ENCODE measurements at regions not wholly inside any gene's neighbourhood (a gene's known extent, or its start where the extent isn't known, plus 50 kb on each side); places are given as distances from the start of the nearest gene placed in this dataset.
"Not testable (repeated sequence)": the region's sequence is repeated elsewhere in the genome, so short reads cannot be mapped to it uniquely, and the experiment has no call there.

DNA sequence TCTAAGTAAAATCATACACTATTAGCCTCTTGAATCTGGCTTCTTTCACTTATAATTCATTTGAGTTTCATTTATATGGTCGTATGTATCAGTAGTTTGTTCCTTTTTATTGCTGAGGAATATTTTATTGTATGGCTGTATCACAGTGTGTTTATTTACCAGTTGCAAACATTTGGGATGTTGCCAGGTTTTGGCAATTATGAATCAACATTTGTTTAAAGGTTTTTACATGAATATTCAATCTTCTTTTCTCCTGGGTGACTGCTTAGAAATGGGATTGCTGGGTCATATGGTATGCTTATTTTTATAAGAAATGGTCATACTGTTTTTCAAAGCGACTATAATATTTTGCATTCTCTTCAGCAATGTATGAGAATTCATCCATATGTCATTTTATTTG, 107.9 kb downstream of the PMAIP1 start:
- DNase-seq: no peak

GRCh38 chr18:60003610-60004185, 103.9 kb downstream of the PMAIP1 start:
- no peak for DNase-seq

DNA sequence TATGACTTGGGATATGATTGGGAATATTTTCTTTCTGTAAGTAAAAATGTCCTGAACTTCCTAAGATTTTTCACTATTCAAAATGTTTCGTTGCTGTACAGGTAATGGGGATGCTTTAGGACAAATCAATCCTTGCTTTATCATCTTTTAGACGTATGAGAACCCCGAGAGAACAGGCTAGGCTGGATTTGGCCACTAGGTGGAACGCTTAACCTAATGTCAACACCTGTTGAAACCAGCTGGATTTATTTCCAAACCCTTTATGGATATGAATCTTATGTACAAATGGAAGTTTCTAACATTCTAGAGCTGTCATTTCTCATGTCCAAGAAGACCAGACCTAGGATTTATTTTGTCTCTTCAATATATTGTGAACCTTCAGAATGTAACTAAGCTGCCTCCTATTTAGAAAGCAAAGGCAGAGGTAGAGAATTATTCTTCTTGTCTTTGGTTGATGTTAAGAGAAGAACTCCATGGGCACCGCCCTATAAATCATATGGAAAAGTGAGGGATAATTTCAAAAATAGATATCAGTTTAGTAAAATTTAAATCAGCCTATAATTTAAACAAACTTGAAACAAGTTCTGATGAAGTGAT, 96.7 kb downstream of the PMAIP1 start:
- peak; percentile 9 for DNase-seq

DNA sequence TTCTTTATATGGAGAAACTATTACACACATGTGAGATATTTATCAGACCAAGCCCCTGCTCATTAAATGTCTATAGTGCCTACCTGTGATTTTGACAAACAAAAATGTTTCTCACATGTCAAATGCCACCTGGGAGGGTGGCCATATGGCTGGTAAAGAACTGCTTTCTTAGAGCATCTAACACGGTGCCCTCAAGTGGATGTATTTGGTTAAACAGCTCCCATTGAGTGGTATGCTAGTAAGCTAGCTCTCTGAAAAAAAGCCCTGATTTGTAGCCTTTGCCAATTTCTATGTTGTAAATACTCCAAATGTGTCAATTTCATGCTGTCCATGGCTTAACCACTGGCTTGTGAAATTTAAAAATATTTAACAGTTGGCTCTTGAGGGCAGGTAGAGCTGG, 94.6 kb downstream of the PMAIP1 start:
- no peak for DNase-seq

GRCh38 chr18:59993560-59993959, 93.8 kb downstream of the PMAIP1 start:
- DNase-seq: no peak

GRCh38 chr18:59990121-59990823, 90.5 kb downstream of the PMAIP1 start:
- no peak for DNase-seq

- DNase-seq: peak; percentile 40
Observed at GRCh38 chr18:59988098-59988706, 88.4 kb downstream of the PMAIP1 start.

GRCh38 chr18:59987102-59987501, 87.3 kb downstream of the PMAIP1 start:
- DNase-seq: no peak

GRCh38 chr18:59986139-59986538, 86.3 kb downstream of the PMAIP1 start:
- no peak for DNase-seq

DNA sequence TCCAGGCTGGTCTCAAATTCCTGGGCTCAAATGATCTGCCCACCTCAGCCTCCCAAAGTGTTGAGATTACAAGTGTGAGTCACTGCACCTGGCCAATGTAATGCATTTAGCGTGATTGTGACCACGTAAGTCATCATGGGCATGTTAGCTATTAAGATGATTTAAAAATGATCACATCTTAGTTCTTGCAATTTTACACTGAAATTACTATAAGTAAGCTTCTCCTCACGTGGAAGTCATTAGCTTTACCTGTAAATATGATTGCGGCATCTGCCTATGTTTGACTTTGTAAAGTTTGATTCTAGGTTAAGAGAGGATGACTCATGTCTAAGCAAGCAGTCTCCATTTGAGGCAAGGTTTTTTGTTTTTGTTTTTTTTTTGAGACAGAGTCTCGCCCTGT, 85.5 kb downstream of the PMAIP1 start:
- no peak for DNase-seq

GRCh38 chr18:59983506-59983905, 83.7 kb downstream of the PMAIP1 start:
- DNase-seq: no peak

- peak; percentile 81 for DNase-seq
Observed at GRCh38 chr18:59980188-59980637, 80.4 kb downstream of the PMAIP1 start.

GRCh38 chr18:59971871-59972428, 72.2 kb downstream of the PMAIP1 start:
- DNase-seq: no peak

DNA sequence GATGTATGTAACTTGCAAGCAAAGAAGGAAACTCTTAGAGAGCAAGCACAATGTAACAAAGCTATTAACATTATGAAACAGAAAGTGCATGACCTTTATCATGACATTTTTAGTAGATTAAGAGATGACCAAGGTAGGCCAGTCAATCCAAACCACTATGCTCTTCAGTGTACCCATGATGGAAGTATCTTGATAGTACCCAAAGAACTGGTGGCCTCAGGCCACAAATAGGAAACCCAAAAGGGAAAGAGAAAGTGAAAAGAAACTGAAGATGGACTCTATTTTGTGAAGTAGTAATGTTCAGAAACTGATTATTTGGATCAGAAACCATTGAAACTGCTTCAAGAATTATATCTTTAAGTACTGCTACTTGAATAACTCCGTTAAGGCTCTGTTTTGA, 71.3 kb downstream of the PMAIP1 start:
- not testable (repeated sequence) for DNase-seq

DNA sequence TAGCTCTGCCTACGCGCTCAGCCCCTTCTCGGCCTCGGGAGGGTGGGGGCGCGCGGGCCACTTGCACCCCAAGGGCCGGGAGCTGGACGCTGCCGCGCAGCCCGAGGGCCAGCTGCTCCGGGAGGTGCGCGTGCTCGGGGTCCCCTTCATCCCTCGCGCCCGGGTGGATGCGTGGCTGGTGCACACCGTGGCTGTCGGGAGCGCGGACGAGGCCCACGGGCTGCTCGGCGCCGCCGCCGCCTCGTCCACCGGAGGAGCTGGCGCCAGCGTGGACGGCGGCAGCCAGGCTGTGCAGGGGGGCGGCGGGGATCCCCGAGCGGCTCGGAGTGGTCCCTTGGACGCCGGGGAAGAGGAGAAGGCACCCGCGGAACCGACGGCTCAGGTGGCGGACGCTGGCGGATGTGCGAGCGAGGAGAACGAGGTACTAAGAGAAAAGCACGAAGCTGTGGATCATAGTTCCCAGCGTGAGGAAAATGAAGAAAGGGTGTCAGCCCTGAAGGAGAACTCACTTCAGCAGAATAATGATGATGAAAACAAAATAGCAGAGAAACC, 69.8 kb downstream of the PMAIP1 start:
- not testable (repeated sequence) for DNase-seq

DNA sequence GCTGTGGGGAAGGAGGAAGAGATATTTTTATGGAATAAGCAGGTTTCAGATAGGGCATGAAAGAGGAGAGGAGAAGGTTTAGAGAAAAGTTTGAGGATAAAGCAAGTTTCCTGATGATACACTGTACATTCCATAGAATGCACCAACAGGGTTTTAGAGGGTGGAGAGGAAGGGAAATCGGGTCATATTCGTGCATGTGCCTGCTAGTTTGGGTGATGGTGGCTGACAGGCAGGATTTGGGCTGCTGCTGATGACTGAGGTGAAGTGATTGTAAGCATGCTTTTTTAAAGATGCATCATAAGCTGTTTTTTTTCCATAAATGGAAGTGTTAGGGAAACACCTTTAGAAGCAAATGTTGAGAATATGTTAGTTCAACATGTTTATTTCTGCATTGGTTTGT, 68.8 kb downstream of the PMAIP1 start:
- no peak for DNase-seq

DNA sequence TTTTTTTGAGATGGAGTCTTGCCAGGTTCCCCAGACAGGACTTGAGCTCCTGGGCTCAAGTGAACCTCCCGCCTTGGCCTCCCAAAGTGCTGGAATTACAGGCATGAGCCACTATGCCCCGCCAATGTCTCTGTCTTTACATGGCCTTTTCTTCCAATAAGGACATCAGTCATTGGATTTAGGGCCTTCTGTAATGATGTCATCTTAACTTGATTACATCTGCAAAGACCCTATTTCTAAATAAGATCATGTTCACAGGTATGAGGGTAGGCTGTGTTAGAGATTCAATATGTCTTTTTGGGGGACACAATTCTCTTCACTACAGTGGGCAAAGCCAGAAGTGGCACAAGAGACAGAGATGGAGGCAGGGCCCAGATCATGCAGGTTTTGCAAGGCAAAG, 68.1 kb downstream of the PMAIP1 start:
- DNase-seq: no peak

- no peak for DNase-seq
Observed at GRCh38 chr18:59966913-59967312, 67.1 kb downstream of the PMAIP1 start.

GRCh38 chr18:59963229-59963628, 63.4 kb downstream of the PMAIP1 start:
- DNase-seq: no peak

DNA sequence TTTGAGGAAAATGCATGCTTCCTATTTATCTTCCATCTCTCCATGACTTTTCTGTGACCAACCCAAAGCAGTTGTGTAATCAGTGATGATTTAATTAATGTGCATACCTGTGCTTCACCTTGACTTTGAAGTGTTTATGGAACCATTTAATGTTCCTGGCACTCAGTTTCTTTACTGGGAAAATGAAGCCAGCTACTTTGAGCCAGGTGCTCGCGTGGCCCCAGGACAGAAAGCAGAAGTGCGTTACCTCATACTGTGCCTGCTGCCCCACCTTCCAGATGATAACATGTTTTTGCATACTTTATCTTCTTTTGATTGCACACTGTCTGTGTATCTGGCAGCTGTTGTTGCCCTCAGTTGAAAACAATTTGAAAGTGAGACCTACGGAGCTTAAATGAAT, 61.3 kb downstream of the PMAIP1 start:
- no peak for DNase-seq

- DNase-seq: no peak
Observed at GRCh38 chr18:59960272-59960671, 60.5 kb downstream of the PMAIP1 start.

- DNase-seq: no peak
Observed at GRCh38 chr18:59959606-59960005, 59.8 kb downstream of the PMAIP1 start.

DNA sequence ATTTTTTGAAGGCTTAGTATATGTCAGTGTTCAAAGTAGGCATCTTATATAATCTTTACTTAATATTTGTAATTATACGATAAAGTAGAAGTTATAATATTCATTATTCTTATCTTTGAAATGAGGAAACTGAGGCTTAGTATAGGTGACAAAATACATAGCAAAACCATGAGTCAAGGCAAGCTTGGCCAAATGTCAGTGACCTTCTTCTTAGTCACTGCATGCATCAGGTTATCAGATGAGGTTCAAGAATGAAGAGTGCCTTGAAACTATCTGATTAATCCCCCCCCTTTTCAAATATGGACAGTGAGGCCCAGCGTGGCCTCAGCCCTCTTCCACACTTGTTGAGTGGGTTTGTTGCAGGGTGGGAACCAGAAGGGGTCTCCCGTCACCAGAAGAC, 59.3 kb downstream of the PMAIP1 start:
- DNase-seq: no peak

Measured in DMS 273 treated with DMSO at 0.1 percent for 48 hours (cell line).